NB4 (cell line): ENCODE measurements at regions not wholly inside any gene's neighbourhood (a gene's known extent, or its start where the extent isn't known, plus 50 kb on each side); places are given as distances from the start of the nearest gene placed in this dataset.

Source experiments
- POLR2A ChIP-seq: IDR thresholded peaks from 2 replicates; pipeline ENCODE4 v1.6.1; 2011; ENCODE audit warnings: mild to moderate bottlenecking; ENCODE audit not compliant: insufficient read length; ENCODE audit errors: extremely low read depth
- TF ChIP-seq, protein P1 (sequence below): IDR thresholded peaks from one replicate; pipeline ENCODE4 v1.5.1; 2012; ENCODE audit warnings: low read depth, low read length

- TF ChIP-seq, protein P1, sequence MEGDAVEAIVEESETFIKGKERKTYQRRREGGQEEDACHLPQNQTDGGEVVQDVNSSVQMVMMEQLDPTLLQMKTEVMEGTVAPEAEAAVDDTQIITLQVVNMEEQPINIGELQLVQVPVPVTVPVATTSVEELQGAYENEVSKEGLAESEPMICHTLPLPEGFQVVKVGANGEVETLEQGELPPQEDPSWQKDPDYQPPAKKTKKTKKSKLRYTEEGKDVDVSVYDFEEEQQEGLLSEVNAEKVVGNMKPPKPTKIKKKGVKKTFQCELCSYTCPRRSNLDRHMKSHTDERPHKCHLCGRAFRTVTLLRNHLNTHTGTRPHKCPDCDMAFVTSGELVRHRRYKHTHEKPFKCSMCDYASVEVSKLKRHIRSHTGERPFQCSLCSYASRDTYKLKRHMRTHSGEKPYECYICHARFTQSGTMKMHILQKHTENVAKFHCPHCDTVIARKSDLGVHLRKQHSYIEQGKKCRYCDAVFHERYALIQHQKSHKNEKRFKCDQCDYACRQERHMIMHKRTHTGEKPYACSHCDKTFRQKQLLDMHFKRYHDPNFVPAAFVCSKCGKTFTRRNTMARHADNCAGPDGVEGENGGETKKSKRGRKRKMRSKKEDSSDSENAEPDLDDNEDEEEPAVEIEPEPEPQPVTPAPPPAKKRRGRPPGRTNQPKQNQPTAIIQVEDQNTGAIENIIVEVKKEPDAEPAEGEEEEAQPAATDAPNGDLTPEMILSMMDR: no peak
- TF ChIP-seq POLR2A: no peak
These were observed 149.4 kb upstream of the NCAM1 start for GRCh38 chr11:112811783-112812182.
